Endothelial cell of umbilical vein (primary cell): ENCODE measurements at regions not wholly inside any gene's neighbourhood (a gene's known extent, or its start where the extent isn't known, plus 50 kb on each side); places are given as distances from the start of the nearest gene placed in this dataset.

ENCODE experiments used
- BruUV-seq: library from RNA; stranded (reverse); fragments of 400-500 nt; replicated peaks from 2 replicates; lab custom pipeline; 2021; lab: Mats Ljungman, UMichigan
- CTCF ChIA-PET: fragments of 300-600, 350-600 bp; sonication (Branson Sonifier 250); formaldehyde crosslinking; loops from one replicate; lab custom pipeline; 2021; ENCODE audit warnings: antibody characterized with exemption, inconsistent platforms; lab: Charles Lee
- POLR2A ChIA-PET: fragments of 300-600, 350-600 bp; sonication (Branson Sonifier 250); formaldehyde crosslinking; loops from one replicate; lab custom pipeline; 2021; ENCODE audit warnings: antibody characterized with exemption, inconsistent platforms; lab: Charles Lee
- DNase-seq: peaks from one replicate; pipeline ENCODE4 v3.0.0-alpha.2; 2011; ENCODE audit warnings: low read depth, low spot score
- FAIRE-seq: peaks from 2 replicates; lab custom pipeline; 2011; peaks lifted over from hg19 to GRCh38; lab: Jason Lieb, UNC
- H2AFZ ChIP-seq: 2 replicates; pipeline ENCODE4 v1.6.0; 2012; ENCODE audit warnings: low read depth, low read length, control low read depth, inconsistent platforms
- H3K27ac ChIP-seq: 2 replicates; pipeline ENCODE4 v1.5.1; 2011; ENCODE audit warnings: low read depth, mild to moderate bottlenecking, control low read depth, low read length, moderate library complexity; ENCODE audit not compliant: insufficient read depth
- H3K27me3 ChIP-seq, 2 experiments: 2 replicates each; pipeline versions ENCODE4 v1.6.0 to v1.6.1; 2011; ENCODE audit warnings: low read length in 2 of 2, mixed read lengths in 1 of 2; ENCODE audit not compliant: control insufficient read depth in 2 of 2, insufficient read depth in 2 of 2
- H3K36me3 ChIP-seq, 2 experiments: 2 replicates in 1 of 2; 3 replicates in 1 of 2; pipeline ENCODE4 v1.5.1; 2011; ENCODE audit warnings: low read length in 2 of 2, mild to moderate bottlenecking in 1 of 2, moderate library complexity in 1 of 2; ENCODE audit not compliant: control insufficient read depth in 2 of 2, insufficient read depth in 2 of 2; ENCODE audit errors: extremely low read depth in 1 of 2
- H3K4me1 ChIP-seq: 3 replicates; pipeline ENCODE4 v1.5.1; 2011; ENCODE audit warnings: mild to moderate bottlenecking, low read length; ENCODE audit not compliant: control insufficient read depth, insufficient read depth; ENCODE audit errors: extremely low read depth
- H3K4me2 ChIP-seq: 2 replicates; pipeline ENCODE4 v1.6.1; 2011; ENCODE audit warnings: low read length, control low read depth, mixed read lengths; ENCODE audit not compliant: insufficient read depth
- H3K4me3 ChIP-seq, 3 experiments: fragments of 200-600 bp in 1 of 3; sonication (generic), shearing (Covaris generic) in 1 of 3; replicated peaks in 1 of 3; 2 replicates each; pipeline ENCODE4 v1.5.1; 2011 to 2016; ENCODE audit warnings: control low read depth in 3 of 3, low read length in 3 of 3, mild to moderate bottlenecking in 2 of 3, inconsistent platforms in 1 of 3, low read depth in 1 of 3, moderate library complexity in 1 of 3; ENCODE audit not compliant: insufficient read depth in 1 of 3
- H3K79me2 ChIP-seq: 2 replicates; pipeline ENCODE4 v1.6.0; 2012; ENCODE audit warnings: low read length, inconsistent platforms; ENCODE audit not compliant: control insufficient read depth, insufficient read depth
- H3K9ac ChIP-seq: replicated peaks from 2 replicates; pipeline ENCODE3; 2011; ENCODE audit warnings: low read length, control low read depth; ENCODE audit not compliant: insufficient read depth; ENCODE audit errors: extremely low read depth
- H3K9me1 ChIP-seq: replicated peaks from 3 replicates; pipeline ENCODE4 v1.6.0; 2011; ENCODE audit warnings: mild to moderate bottlenecking, low read length; ENCODE audit not compliant: control insufficient read depth, insufficient read depth; ENCODE audit errors: extremely low read depth
- H3K9me3 ChIP-seq: replicated peaks from 2 replicates; pipeline ENCODE4 v1.5.1; 2012; ENCODE audit warnings: low read length, inconsistent platforms; ENCODE audit not compliant: control insufficient read depth, insufficient read depth
- H4K20me1 ChIP-seq: replicated peaks from 2 replicates; pipeline ENCODE3; 2011; ENCODE audit warnings: mild to moderate bottlenecking, low read length; ENCODE audit not compliant: control insufficient read depth, insufficient read depth; ENCODE audit errors: extremely low read depth
- CTCF ChIP-seq, 2 donors: IDR thresholded peaks; 1 replicate in 1 of 2; 2 replicates in 1 of 2; pipeline ENCODE4 v1.5.1; 2011; ENCODE audit warnings: low read length in 2 of 2, mild to moderate bottlenecking in 2 of 2, moderate library complexity in 2 of 2, control low read depth in 1 of 2, inconsistent platforms in 1 of 2, low read depth in 1 of 2; ENCODE audit not compliant: insufficient read depth in 1 of 2; ENCODE audit errors: extremely low read depth in 1 of 2
- EZH2 ChIP-seq: IDR thresholded peaks from 2 replicates; pipeline ENCODE4 v1.6.1; 2012; ENCODE audit warnings: borderline replicate concordance, low read depth, mild to moderate bottlenecking, moderate library complexity, low read length, inconsistent platforms; ENCODE audit not compliant: severe bottlenecking
- FOS ChIP-seq: IDR thresholded peaks from 2 replicates; pipeline ENCODE4 v1.6.1; 2011; ENCODE audit warnings: mild to moderate bottlenecking, low read length, moderate library complexity, borderline replicate concordance; ENCODE audit not compliant: insufficient read depth
- GATA2 ChIP-seq: IDR thresholded peaks from 2 replicates; pipeline ENCODE4 v1.7.0; 2011; ENCODE audit warnings: low read depth, mild to moderate bottlenecking, moderate library complexity, mixed read lengths, low read length; ENCODE audit not compliant: insufficient read length, insufficient read depth
- JUN ChIP-seq: IDR thresholded peaks from 2 replicates; pipeline ENCODE4 v1.6.1; 2011; ENCODE audit warnings: borderline replicate concordance, low read depth; ENCODE audit not compliant: insufficient read length, insufficient read depth
- MYC ChIP-seq: IDR thresholded peaks from one replicate; pipeline ENCODE4 v1.6.1; 2011; ENCODE audit warnings: mild to moderate bottlenecking, low read depth, low read length
- POLR2A ChIP-seq: IDR thresholded peaks from 2 replicates; pipeline ENCODE4 v1.6.1; 2012; ENCODE audit warnings: low read depth, mild to moderate bottlenecking, control low read depth, low read length
- POLR2AphosphoS5 ChIP-seq: IDR thresholded peaks from 2 replicates; pipeline ENCODE4 v1.6.1; 2012; ENCODE audit warnings: low read depth, mild to moderate bottlenecking, control low read depth, low read length, moderate library complexity; ENCODE audit not compliant: insufficient read depth
- dilution Hi-C: fragments of 300-500 bp; cut with MboI; formaldehyde crosslinking; loops from one replicate; pipeline ENCODE4 v1.15.0; 2019; ENCODE audit warnings: low sequenced_read_pairs; ENCODE audit not compliant: extremely low pct_ligation_motif_present
- intact Hi-C: fragments of 100-400 bp; cut with micrococcal nuclease; formaldehyde crosslinking; loops from one replicate; pipeline ENCODE4 v1.10.0; 2022
- TF ChIP-seq, protein P1 (sequence below): IDR thresholded peaks from 2 replicates; pipeline ENCODE4 v1.6.1; 2011; ENCODE audit not compliant: insufficient read depth, insufficient read length

DNA sequence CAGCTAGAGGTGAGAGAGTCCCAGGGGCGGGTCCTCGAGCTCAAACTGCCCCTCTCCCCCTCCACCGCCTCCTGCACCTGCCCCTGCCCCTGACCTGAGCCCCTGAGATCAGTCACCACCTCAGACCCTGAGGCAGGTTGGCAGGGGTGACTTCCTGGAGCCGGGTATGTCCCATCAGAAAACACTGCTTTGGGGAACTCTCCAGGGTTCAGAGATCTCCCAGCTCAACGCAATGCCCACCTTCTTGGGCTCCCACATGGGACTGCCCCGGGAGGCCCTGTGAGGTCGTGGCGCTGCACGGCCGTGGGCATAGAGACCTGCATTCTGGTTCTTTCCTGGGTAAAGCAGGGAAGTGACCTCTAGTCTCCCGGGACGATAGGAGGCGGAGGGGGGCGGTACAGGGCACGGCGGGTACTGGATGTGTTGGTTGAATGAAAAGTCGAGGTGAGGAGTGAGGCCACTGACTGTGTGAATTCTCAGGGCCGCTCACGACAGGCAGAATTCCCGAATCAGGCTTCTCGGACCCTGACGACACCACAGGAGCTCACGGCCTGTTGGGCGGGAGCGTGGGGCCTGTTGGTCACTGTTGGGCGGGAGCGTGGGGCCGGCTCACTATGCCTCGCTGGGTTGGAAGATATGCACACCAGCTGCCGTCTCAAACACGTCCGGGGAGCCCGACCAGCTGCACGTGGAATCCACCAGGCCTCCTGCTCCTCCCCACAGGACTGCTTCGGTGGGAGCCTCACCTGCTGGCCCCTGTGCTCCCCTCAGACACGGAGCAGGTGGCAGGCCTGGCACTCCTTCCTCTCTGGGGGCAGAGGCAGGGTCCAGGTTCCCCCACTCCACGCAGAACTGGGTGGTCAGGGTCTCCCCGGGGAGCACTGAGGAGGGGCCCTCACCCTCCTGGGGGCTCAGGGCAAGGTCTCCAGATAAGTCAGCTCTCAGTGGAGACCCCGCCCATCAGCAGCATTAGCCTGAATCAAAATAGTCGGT is 178.0 kb upstream of the PPP1R26 start:
- no TSS peak for BruUV-seq
- dilution Hi-C loops, result no loop called here
- Histone ChIP-seq H3K4me3 (no peak overlapping the region), H3K36me3 (no peaks in the 10 kb centered on the region), H3K9ac (no peak overlapping the region), H3K9me3 (no peaks in the 10 kb centered on the region), H2AFZ (no peak overlapping the region), H3K27ac (no peak overlapping the region), H3K79me2 (no peaks in the 10 kb centered on the region), H3K4me2 (no peak overlapping the region), H3K9me1 (no peaks in the 10 kb centered on the region), H3K27me3 (no peaks in the 10 kb centered on the region), H3K4me1 (no peaks in the 10 kb centered on the region), H4K20me1 (no peaks in the 10 kb centered on the region)
- POLR2A ChIA-PET, result no interaction called here
- CTCF ChIA-PET, result no interaction called here
- DNase-seq, result no peak
- intact Hi-C loops, result no loop called here
- no peak for TF ChIP-seq GATA2
- no peak for TF ChIP-seq JUN
- no peak for TF ChIP-seq EZH2
- no peak for TF ChIP-seq POLR2A
- TF ChIP-seq POLR2AphosphoS5, result no peak
- TF ChIP-seq, protein P1, sequence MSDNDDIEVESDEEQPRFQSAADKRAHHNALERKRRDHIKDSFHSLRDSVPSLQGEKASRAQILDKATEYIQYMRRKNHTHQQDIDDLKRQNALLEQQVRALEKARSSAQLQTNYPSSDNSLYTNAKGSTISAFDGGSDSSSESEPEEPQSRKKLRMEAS, result no peak
- no peak for TF ChIP-seq CTCF (IDR thresholded peaks at IDR 0.05; ENCODE audit: extremely low read depth in 1 of 2, insufficient read depth in 1 of 2, low read depth in 1 of 2, low read length in 2 of 2)
- TF ChIP-seq FOS, result no peak
- TF ChIP-seq MYC, result no peak
- FAIRE-seq, result no peak
